ENCODE measurements at regions not wholly inside any gene's neighbourhood (a gene's known extent, or its start where the extent isn't known, plus 50 kb on each side); places are given as distances from the start of the nearest gene placed in this dataset.

GRCh38 chr3:118811236-118811732, 223.4 kb downstream of the IGSF11 start:
- DNase-seq: no peak

GRCh38 chr3:118813472-118813871, 221.2 kb downstream of the IGSF11 start:
- DNase-seq: no peak

GRCh38 chr3:118817748-118818165, 216.9 kb downstream of the IGSF11 start:
- peak; percentile 42 for DNase-seq

- no peak for DNase-seq
Observed at GRCh38 chr3:118818386-118818785, 216.3 kb downstream of the IGSF11 start.

GRCh38 chr3:118823626-118824025, 211.0 kb downstream of the IGSF11 start:
- no peak for DNase-seq

GRCh38 chr3:118827446-118827845, 207.2 kb downstream of the IGSF11 start:
- DNase-seq: no peak

- DNase-seq: no peak
Observed at GRCh38 chr3:118828351-118828750, 206.3 kb downstream of the IGSF11 start.

- no peak for DNase-seq
Observed at GRCh38 chr3:118833075-118833474, 201.6 kb downstream of the IGSF11 start.

- DNase-seq: no peak
Observed at GRCh38 chr3:118838871-118839270, 195.8 kb downstream of the IGSF11 start.

GRCh38 chr3:118842147-118842863, 192.3 kb downstream of the IGSF11 start:
- DNase-seq: no peak

GRCh38 chr3:118846176-118846575, 188.5 kb downstream of the IGSF11 start:
- no peak for DNase-seq

All from DMS 273 treated with DMSO at 0.1 percent for 48 hours (cell line).